Calu3 (cell line): ENCODE measurements at regions not wholly inside any gene's neighbourhood (a gene's known extent, or its start where the extent isn't known, plus 50 kb on each side); places are given as distances from the start of the nearest gene placed in this dataset.
A peak's percentile ranks its signal among the peaks of the same experiment; 100 is the strongest.

ENCODE experiments used
- BruUV-seq: library from RNA; stranded (reverse); fragments of 400-500 nt; replicated peaks from 2 replicates; lab custom pipeline; 2021; lab: Mats Ljungman, UMichigan
- CTCF ChIA-PET: fragments of 300-600 bp; sonication (Branson Sonifier 250); formaldehyde crosslinking; loops from one replicate; lab custom pipeline; 2022; ENCODE audit warnings: antibody characterized with exemption; lab: Charles Lee
- DNase-seq: peaks from one replicate; pipeline ENCODE4 v3.0.0; 2022
- H3K27ac Mint-ChIP-seq: one replicate; pipeline ENCODE4 v1.8.0; 2022; ENCODE audit warnings: mixed read lengths; ENCODE audit not compliant: unreplicated experiment
- H3K27me3 Mint-ChIP-seq: one replicate; pipeline ENCODE4 v1.8.0; 2022; ENCODE audit warnings: mixed read lengths; ENCODE audit not compliant: unreplicated experiment
- H3K36me3 Mint-ChIP-seq: one replicate; pipeline ENCODE4 v1.8.0; 2022; ENCODE audit warnings: mild to moderate bottlenecking, moderate library complexity, mixed read lengths; ENCODE audit not compliant: insufficient read depth, unreplicated experiment
- H3K4me1 Mint-ChIP-seq: one replicate; pipeline ENCODE4 v1.8.0; 2022; ENCODE audit warnings: mild to moderate bottlenecking, low read depth, mixed read lengths; ENCODE audit not compliant: unreplicated experiment
- H3K4me3 Mint-ChIP-seq: one replicate; pipeline ENCODE4 v1.8.0; 2022; ENCODE audit warnings: mild to moderate bottlenecking, low read depth, moderate library complexity, mixed read lengths; ENCODE audit not compliant: unreplicated experiment
- H3K9me3 Mint-ChIP-seq: one replicate; pipeline ENCODE4 v1.8.0; 2022; ENCODE audit warnings: low read depth, mixed read lengths; ENCODE audit not compliant: unreplicated experiment
- intact Hi-C: fragments of 100-400 bp; cut with micrococcal nuclease; formaldehyde crosslinking; loops from one replicate; pipeline ENCODE4 v1.10.0; 2022; ENCODE audit not compliant: unreplicated experiment
- TF ChIP-seq, protein P1 (sequence below): fragments of 200-600 bp; IDR thresholded peaks from one replicate; pipeline ENCODE4 v1.8.0; 2022; ENCODE audit warnings: antibody characterized with exemption; ENCODE audit not compliant: unreplicated experiment

DNA sequence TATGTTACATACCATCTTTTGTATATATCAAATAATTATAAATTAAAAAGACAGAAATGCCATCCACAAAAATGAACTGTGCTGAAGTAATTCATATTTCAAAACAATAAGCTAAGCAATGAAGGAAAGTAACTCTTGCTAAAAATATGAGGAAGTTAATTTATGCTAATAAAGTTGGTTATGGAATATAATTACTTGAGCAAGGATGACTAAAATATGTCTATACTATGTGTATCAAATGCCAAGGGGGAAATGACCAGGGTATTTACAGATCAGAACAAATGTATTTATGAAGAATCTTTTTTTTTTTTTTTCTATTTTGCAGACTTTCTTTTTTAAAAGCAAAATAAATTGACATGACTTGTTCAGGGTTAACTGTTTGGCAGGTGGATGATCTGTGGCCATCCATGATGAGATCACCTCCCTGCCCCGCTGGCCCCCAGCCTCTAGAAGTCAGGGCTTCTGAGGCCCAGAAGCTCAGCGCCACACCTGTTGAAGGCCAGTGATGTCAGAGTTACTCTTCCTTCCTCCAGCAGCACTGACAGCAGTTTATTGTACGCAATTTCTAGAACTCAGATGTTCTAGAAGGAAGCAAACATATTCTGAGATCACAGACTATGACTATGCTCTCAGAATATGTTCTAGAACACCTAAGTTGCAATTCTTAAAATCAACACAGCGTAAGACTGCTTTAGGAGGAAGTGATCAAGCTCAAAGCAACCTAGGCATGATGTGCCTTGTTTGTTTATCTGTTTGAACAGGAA, 196.1 kb upstream of the KLF14 start:
- intact Hi-C loops, result no loop called here
- TF ChIP-seq, protein P1, sequence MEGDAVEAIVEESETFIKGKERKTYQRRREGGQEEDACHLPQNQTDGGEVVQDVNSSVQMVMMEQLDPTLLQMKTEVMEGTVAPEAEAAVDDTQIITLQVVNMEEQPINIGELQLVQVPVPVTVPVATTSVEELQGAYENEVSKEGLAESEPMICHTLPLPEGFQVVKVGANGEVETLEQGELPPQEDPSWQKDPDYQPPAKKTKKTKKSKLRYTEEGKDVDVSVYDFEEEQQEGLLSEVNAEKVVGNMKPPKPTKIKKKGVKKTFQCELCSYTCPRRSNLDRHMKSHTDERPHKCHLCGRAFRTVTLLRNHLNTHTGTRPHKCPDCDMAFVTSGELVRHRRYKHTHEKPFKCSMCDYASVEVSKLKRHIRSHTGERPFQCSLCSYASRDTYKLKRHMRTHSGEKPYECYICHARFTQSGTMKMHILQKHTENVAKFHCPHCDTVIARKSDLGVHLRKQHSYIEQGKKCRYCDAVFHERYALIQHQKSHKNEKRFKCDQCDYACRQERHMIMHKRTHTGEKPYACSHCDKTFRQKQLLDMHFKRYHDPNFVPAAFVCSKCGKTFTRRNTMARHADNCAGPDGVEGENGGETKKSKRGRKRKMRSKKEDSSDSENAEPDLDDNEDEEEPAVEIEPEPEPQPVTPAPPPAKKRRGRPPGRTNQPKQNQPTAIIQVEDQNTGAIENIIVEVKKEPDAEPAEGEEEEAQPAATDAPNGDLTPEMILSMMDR, result no peak
- BruUV-seq, result no TSS peak
- no peak overlapping the region for H3K4me3 Mint-ChIP-seq
- H3K4me1 Mint-ChIP-seq, result peaks cover 73% of the 10 kb centered on the region
- no peak for DNase-seq
- H3K9me3 Mint-ChIP-seq, result no peaks in the 10 kb centered on the region
- peak overlapping the region; percentile 83 for H3K27ac Mint-ChIP-seq
- H3K27me3 Mint-ChIP-seq, result no peaks in the 10 kb centered on the region
- CTCF ChIA-PET, result interaction anchor here (0.6 to 2.2 kb wide), 5 partner anchors 17 to 106 kb away, joined by 3 to 9 read pairs (median 6); no protein-coding TSS in a partner anchor
- peaks cover 59% of the 10 kb centered on the region for H3K36me3 Mint-ChIP-seq

DNA sequence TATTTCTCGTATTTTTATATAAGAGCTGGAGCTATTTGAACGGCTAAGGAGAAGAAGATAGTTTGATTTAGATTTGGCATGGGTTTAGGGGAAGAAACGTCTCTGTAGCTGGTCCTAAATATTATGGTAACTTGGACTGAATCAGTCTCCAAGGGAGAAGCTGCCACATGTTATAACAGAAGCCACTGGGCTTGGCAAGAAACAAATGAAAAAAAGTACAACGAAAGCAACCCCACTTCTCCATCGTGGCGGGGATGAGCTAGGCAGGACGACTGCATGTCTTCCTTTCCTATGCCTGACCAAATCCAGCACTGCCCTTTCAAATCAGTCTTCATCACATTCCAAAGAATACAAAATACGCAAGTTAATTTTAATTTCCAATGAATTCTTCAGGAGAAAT, 196.7 kb upstream of the KLF14 start:
- intact Hi-C loops, result no loop called here
- Mint-ChIP-seq H3K4me1 (peaks cover 72% of the 10 kb centered on the region), H3K9me3 (no peaks in the 10 kb centered on the region), H3K36me3 (peaks cover 54% of the 10 kb centered on the region), H3K27ac (peak overlapping the region; percentile 83), H3K27me3 (no peaks in the 10 kb centered on the region), H3K4me3 (no peak overlapping the region)
- TF ChIP-seq, protein P1, result no peak
- CTCF ChIA-PET, result interaction anchor here (1.3 to 2.2 kb wide), 3 partner anchors 17 to 34 kb away, joined by 6 to 9 read pairs (median 6); no protein-coding TSS in a partner anchor
- no TSS peak for BruUV-seq
- no peak for DNase-seq

DNA sequence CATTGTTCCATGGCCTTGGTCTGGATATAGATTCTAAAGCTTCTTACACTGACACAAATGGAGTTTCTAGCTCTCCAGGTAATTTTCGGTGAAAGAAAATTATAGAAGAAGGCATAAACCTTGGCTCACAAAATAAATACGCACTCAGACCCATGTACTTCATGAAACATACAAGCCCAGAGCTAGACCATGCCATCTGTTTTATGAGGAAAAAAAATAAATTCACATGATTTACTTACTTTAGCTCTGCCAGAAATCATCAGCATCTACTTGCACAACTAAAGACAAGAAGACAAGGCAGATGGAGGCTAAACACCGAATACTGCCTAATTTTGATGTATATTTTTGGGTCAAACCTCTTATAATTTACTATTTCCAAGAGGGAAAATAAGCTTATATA, 197.4 kb upstream of the KLF14 start:
- Mint-ChIP-seq H3K4me1 (peaks cover 71% of the 10 kb centered on the region), H3K27me3 (no peaks in the 10 kb centered on the region), H3K4me3 (no peak overlapping the region), H3K27ac (no peak overlapping the region), H3K9me3 (no peaks in the 10 kb centered on the region), H3K36me3 (peaks cover 48% of the 10 kb centered on the region)
- DNase-seq, result no peak
- intact Hi-C loops, result no loop called here
- TF ChIP-seq, protein P1, result no peak
- BruUV-seq, result no TSS peak
- CTCF ChIA-PET, result interaction anchor here (0.7 to 1.0 kb wide), 3 partner anchors 9 to 18 kb away, joined by 3 to 5 read pairs (median 3); no protein-coding TSS in a partner anchor

DNA sequence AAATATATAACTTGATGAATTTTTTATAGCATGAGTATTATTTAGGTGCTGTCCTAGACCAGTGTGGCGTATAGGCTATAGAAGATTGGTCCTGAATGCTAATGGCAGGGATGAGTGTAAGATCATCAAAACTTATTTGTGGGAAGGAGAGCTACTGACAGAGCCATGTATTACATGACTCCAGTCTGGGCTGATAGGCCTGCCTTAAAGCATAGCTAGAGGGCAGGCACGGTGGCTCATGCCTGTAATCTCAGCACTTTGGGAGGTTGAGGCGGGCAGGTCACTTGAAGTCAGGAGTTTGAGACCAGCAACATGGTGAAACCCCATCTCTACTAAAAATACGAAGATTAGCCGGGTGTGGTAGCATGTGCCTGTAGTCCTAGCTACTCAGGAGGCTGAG, 198.1 kb upstream of the KLF14 start:
- intact Hi-C loops, result no loop called here
- TF ChIP-seq, protein P1, result no peak
- H3K36me3 Mint-ChIP-seq, result peaks cover 51% of the 10 kb centered on the region
- no peak overlapping the region for H3K4me3 Mint-ChIP-seq
- BruUV-seq, result no TSS peak
- DNase-seq, result no peak
- H3K4me1 Mint-ChIP-seq, result peaks cover 71% of the 10 kb centered on the region
- H3K27me3 Mint-ChIP-seq, result no peaks in the 10 kb centered on the region
- H3K27ac Mint-ChIP-seq, result no peak overlapping the region
- peaks cover 2% of the 10 kb centered on the region for H3K9me3 Mint-ChIP-seq
- CTCF ChIA-PET, result interaction anchor here (0.7 to 1.0 kb wide), 3 partner anchors 8 to 18 kb away, joined by 3 to 5 read pairs (median 3); no protein-coding TSS in a partner anchor
